GM12878 (cell line): ENCODE measurements at regions not wholly inside any gene's neighbourhood (a gene's known extent, or its start where the extent isn't known, plus 50 kb on each side); places are given as distances from the start of the nearest gene placed in this dataset.

Experiments used
- ATAC-seq: fragments of 200-7000 bp; cut with Tn5 transposase; 3 replicates; pipeline ENCODE4 v1.9.1; 2020; ENCODE audit warnings: mild to moderate bottlenecking, moderate library complexity
- BruUV-seq: library from RNA; stranded (reverse); fragments of 400-500 nt; replicated peaks from 2 replicates; lab custom pipeline; 2021; lab: Mats Ljungman, UMichigan
- CTCF ChIA-PET: fragments of 300-600 bp; sonication (Branson Sonifier 250); formaldehyde crosslinking; extraction: SDS; loops from one replicate; lab custom pipeline; 2021; ENCODE audit warnings: inconsistent platforms; lab: Yijun Ruan, JAX
- POLR2A ChIA-PET: fragments of 350-600 bp; formaldehyde crosslinking; extraction: SDS; loops from one replicate; lab custom pipeline; 2021; ENCODE audit warnings: inconsistent platforms; lab: Charles Lee
- RAD21 ChIA-PET: fragments of 300-600 bp; sonication (Branson Sonifier 250); formaldehyde crosslinking; loops from one replicate; lab custom pipeline; 2023; ENCODE audit warnings: antibody characterized with exemption; ENCODE audit not compliant: unreplicated experiment; lab: Charles Lee
- SMC1A ChIA-PET: fragments of 300-600 bp; sonication (Branson Sonifier 250); formaldehyde crosslinking; loops from one replicate; lab custom pipeline; 2023; ENCODE audit not compliant: unreplicated experiment, uncharacterized antibody; lab: Charles Lee
- DNase-seq: peaks from one replicate; pipeline ENCODE4 v3.0.0-alpha.2; 2011; ENCODE audit warnings: low read depth, low spot score
- FAIRE-seq: peaks from 3 replicates; lab custom pipeline; 2011; peaks lifted over from hg19 to GRCh38; lab: Jason Lieb, UNC
- H2AFZ ChIP-seq: 2 replicates; pipeline ENCODE4 v1.6.0; 2011; ENCODE audit warnings: low read depth, low read length, control low read depth; ENCODE audit not compliant: control insufficient read depth
- H3K27ac ChIP-seq: 2 replicates; pipeline ENCODE4 v1.5.1; 2011; ENCODE audit warnings: control low read depth; ENCODE audit not compliant: control insufficient read depth, insufficient read depth
- H3K27me3 ChIP-seq, 2 experiments: replicated peaks in 1 of 2; 2 replicates each; pipeline versions ENCODE4 v1.6.0 to v1.6.1; 2011; ENCODE audit warnings: low read length in 1 of 2; ENCODE audit not compliant: control insufficient read depth in 2 of 2, insufficient read depth in 2 of 2
- H3K36me3 ChIP-seq, 2 experiments: 2 replicates each; pipeline ENCODE4 v1.5.1; 2011; ENCODE audit warnings: low read length in 1 of 2; ENCODE audit not compliant: control insufficient read depth in 2 of 2, insufficient read depth in 2 of 2
- H3K4me1 ChIP-seq: 2 replicates; pipeline ENCODE4 v1.6.1; 2011; ENCODE audit warnings: mild to moderate bottlenecking, low read length, moderate library complexity, mixed read lengths; ENCODE audit not compliant: control insufficient read depth, insufficient read depth
- H3K4me2 ChIP-seq: 2 replicates; pipeline ENCODE4 v1.6.0; 2011; ENCODE audit warnings: control low read depth; ENCODE audit not compliant: control insufficient read depth, insufficient read depth
- H3K4me3 ChIP-seq: fragments of 200-600 bp; sonication (generic); 2 replicates; pipeline ENCODE4 v1.5.1; 2016
- H3K79me2 ChIP-seq: 2 replicates; pipeline ENCODE4 v1.6.0; 2011; ENCODE audit warnings: low read length; ENCODE audit not compliant: control insufficient read depth, insufficient read depth
- H3K9ac ChIP-seq: 2 replicates; pipeline ENCODE4 v1.8.0; 2011; ENCODE audit warnings: low read length, control low read depth, mixed read lengths; ENCODE audit not compliant: control insufficient read depth, insufficient read depth
- H3K9me3 ChIP-seq: replicated peaks from 3 replicates; pipeline ENCODE4 v1.5.1; 2011; ENCODE audit warnings: mild to moderate bottlenecking, low read length; ENCODE audit not compliant: control insufficient read depth, insufficient read depth
- H4K20me1 ChIP-seq: 2 replicates; pipeline ENCODE4 v1.6.0; 2011; ENCODE audit not compliant: control insufficient read depth, insufficient read depth
- ATF3 ChIP-seq: IDR thresholded peaks from 2 replicates; pipeline ENCODE4 v1.6.1; 2011; ENCODE audit warnings: low read depth, mild to moderate bottlenecking, low read length, moderate library complexity, borderline replicate concordance; ENCODE audit errors: extremely low read depth
- CHD4 ChIP-seq: fragments of 200-600 bp; sonication (generic); IDR thresholded peaks from 2 replicates; pipeline ENCODE4 v1.6.1; 2016; ENCODE audit warnings: mild to moderate bottlenecking
- CUX1 ChIP-seq: IDR thresholded peaks from 2 replicates; pipeline ENCODE4 v1.6.1; 2012; ENCODE audit warnings: improper control_type of control experiment, low read depth, low read length; ENCODE audit not compliant: insufficient replicate concordance
- MLLT1 ChIP-seq: fragments of 450-650 bp; IDR thresholded peaks from 2 replicates; pipeline ENCODE4 v1.6.1; 2016; ENCODE audit warnings: mild to moderate bottlenecking
- MYC ChIP-seq: IDR thresholded peaks from 2 replicates; pipeline ENCODE4 v1.6.1; 2011; ENCODE audit warnings: mild to moderate bottlenecking, low read length, moderate library complexity, inconsistent platforms; ENCODE audit not compliant: insufficient read depth, insufficient replicate concordance, insufficient read length, severe bottlenecking
- NR2C2 ChIP-seq: IDR thresholded peaks from 2 replicates; pipeline ENCODE4 v1.6.1; 2011; ENCODE audit warnings: borderline replicate concordance, low read depth; ENCODE audit not compliant: control insufficient read depth, insufficient read length
- POLR2A ChIP-seq: IDR thresholded peaks from 2 replicates; pipeline ENCODE4 v1.6.1; 2011; ENCODE audit warnings: low read depth, mild to moderate bottlenecking, low read length
- POLR2AphosphoS2 ChIP-seq: IDR thresholded peaks from 2 replicates; pipeline ENCODE4 v1.6.1; 2011; ENCODE audit warnings: low read depth, mild to moderate bottlenecking, low read length, improper control_type of control experiment, moderate library complexity
- RAD51 ChIP-seq: fragments of 450-650 bp; IDR thresholded peaks from 2 replicates; pipeline ENCODE4 v1.6.1; 2016; ENCODE audit warnings: moderate library complexity, mild to moderate bottlenecking, inconsistent platforms
- SREBF1 ChIP-seq: IDR thresholded peaks from 2 replicates; pipeline ENCODE4 v1.6.1; 2012; ENCODE audit warnings: mild to moderate bottlenecking, low read length
- STAT3 ChIP-seq: IDR thresholded peaks from 2 replicates; pipeline ENCODE4 v1.6.1; 2011; ENCODE audit warnings: low read depth, low read length, improper control_type of control experiment
- SUPT20H ChIP-seq: IDR thresholded peaks from 2 replicates; pipeline ENCODE4 v1.6.1; 2011; ENCODE audit warnings: low read depth, mild to moderate bottlenecking, low read length, moderate library complexity, borderline replicate concordance; ENCODE audit not compliant: control insufficient read depth
- TCF3 ChIP-seq: IDR thresholded peaks from 2 replicates; pipeline ENCODE4 v1.6.1; 2012; ENCODE audit warnings: low read depth, mild to moderate bottlenecking, low read length, borderline replicate concordance; ENCODE audit not compliant: insufficient read depth
- ZNF384 ChIP-seq: IDR thresholded peaks from 2 replicates; pipeline ENCODE4 v1.6.1; 2012; ENCODE audit warnings: low read depth, mild to moderate bottlenecking, low read length, improper control_type of control experiment, borderline replicate concordance
- WGBS: methylation state at CpG from one replicate; pipeline ENCODE4 v1.1.6; 2016; ENCODE audit warnings: low lambda C conversion rate; ENCODE audit not compliant: insufficient replicate concordance, insufficient coverage; ENCODE audit errors: missing lambda C conversion rate; 5-methylcytosine and 5-hydroxymethylcytosine counted together
- in situ Hi-C: fragments of 300-500 bp; cut with MboI; formaldehyde crosslinking; loops from 9 replicates; pipeline ENCODE4 v1.14.3; 2018; ENCODE audit warnings: mixed read lengths
- intact Hi-C: fragments of 100-400 bp; cut with micrococcal nuclease; formaldehyde crosslinking; loops from one replicate; pipeline ENCODE4 v1.14.2; 2022; ENCODE audit not compliant: unreplicated experiment

GRCh38 chr21:18950045-18950740 is 546.6 kb upstream of the TMPRSS15 start:
- 25% methylated on average over 13 of the region's 13 CpGs for WGBS
- H3K79me2 ChIP-seq = no peaks in the 10 kb centered on the region
- H3K4me1 ChIP-seq = no peaks in the 10 kb centered on the region
- no peaks in the 10 kb centered on the region for H3K36me3 ChIP-seq
- no peak overlapping the region for H3K4me3 ChIP-seq
- intact Hi-C loops = no loop called here
- ChIA-PET CTCF (no interaction called here), POLR2A (no interaction called here), SMC1A (interaction anchor here (0.8 to 1.5 kb wide), 3 partner anchors 16 to 367 kb away, joined by 3 read pairs; no protein-coding TSS in a partner anchor), RAD21 (no interaction called here)
- no peak for DNase-seq
- ATAC-seq = no peak
- H4K20me1 ChIP-seq = no peaks in the 10 kb centered on the region
- H3K9ac ChIP-seq = no peak overlapping the region
- in situ Hi-C loops = no loop called here
- no peak overlapping the region for H3K4me2 ChIP-seq
- no TSS peak for BruUV-seq
- H3K27ac ChIP-seq = no peak overlapping the region
- H3K9me3 ChIP-seq = no peaks in the 10 kb centered on the region; the same call in 2 of the 3 replicates
- no peak for FAIRE-seq
- H3K27me3 ChIP-seq = no peaks in the 10 kb centered on the region
- H2AFZ ChIP-seq = no peak overlapping the region
- TF ChIP-seq CHD4 (no peak), SREBF1 (no peak), MYC (no peak), POLR2A (no peak), CUX1 (no peak), RAD51 (no peak), STAT3 (no peak), MLLT1 (no peak), SUPT20H (no peak), ZNF384 (no peak), NR2C2 (no peak), ATF3 (no peak), POLR2AphosphoS2 (no peak), TCF3 (no peak)
